Stimulated activated CD8-positive, alpha-beta memory T cell treated with anti-CD3 and anti-CD28 coated beads, Interleukin-15, amount 100 ng/mL, for 24 hours (primary cell): ENCODE measurements at regions not wholly inside any gene's neighbourhood (a gene's known extent, or its start where the extent isn't known, plus 50 kb on each side); places are given as distances from the start of the nearest gene placed in this dataset.
"Not testable (repeated sequence)": the region's sequence is repeated elsewhere in the genome, so short reads cannot be mapped to it uniquely, and the experiment has no call there.

ENCODE experiments used
- DNase-seq: peaks from one replicate; pipeline ENCODE4 v3.0.0-alpha.2; 2020; ENCODE audit warnings: low read depth

GRCh38 chr9:108399851-108400250, 455.9 kb downstream of the ACTL7B start:
- no peak for DNase-seq

DNA sequence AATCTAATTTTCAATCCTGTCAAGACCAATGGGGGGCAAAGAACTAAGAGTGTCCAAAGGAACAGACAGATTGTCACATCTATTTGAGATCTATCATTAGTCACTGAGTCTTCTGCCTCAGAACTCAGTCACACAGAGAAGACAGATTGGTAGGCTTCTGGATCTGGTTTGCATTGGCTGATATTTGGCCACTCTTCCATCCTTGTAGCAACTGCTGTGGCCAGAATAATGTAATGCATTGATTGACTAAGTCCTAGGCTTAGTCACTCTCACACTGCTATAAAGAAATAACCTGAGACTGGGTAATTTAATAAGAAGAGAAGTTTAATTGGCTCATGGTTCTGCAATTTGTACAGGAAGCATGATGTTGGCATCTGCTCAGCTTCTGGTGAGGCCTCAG, 458.5 kb downstream of the ACTL7B start:
- no peak for DNase-seq

GRCh38 chr9:108396611-108397010, 459.2 kb downstream of the ACTL7B start:
- no peak for DNase-seq

DNA sequence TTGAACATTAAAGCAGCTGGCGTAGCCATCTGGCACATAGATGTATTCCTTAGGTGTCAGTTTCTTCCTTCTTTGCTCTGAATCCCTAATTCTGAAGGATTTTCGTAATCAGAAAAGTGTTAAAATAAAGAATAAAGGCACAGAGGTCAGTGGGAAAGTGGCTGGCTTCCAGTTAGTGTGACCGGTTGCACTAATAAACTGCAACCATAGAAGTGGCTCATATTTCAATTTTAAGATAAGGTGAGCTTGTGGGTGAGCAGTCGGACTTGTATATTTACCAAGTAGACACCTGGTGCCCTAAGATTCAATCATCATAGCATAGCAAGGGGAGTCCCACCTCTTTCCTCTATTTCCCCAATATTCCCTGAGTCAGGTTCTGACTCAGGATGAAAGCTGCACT, 459.6 kb downstream of the ACTL7B start:
- no peak for DNase-seq

DNA sequence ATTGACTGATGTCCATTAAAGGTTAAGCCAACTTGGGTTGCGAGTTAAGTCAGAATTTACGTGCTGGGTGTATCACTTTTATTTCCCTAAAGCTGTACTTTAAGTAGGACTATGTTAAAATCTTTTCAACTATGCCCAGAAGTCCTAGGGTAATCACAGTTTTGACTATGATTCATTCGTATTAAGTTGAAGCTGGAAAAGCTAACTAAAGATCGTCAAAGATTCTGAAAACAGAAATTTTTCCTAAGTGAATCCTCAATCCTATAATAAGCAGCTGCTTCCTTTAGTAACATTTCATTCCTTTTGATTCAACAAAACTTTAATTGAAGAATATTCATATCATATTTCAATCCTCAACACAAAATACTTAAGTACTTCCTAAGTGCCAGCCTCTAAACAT, 460.4 kb downstream of the ACTL7B start:
- no peak for DNase-seq

DNA sequence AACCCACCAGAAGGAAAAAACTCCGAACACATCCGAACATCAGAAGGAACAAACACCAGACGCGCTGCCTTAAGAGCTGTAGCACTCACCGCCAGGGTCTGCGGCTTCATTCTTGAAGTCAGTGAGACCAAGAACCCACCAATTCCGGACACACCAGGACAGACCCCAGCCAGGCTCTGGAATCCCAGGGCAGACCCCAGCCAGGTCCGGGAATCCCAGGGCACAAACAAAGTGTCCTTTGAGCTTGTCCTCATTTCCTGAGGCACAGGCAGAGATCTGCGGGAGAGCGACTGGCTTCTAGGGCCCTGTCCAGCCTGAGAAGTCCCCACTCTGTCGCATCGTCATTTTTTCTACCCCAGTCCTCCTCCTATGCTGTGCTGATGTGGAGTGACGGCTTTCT, 461.1 kb downstream of the ACTL7B start:
- no peak for DNase-seq

- not testable (repeated sequence) for DNase-seq
These were observed 462.2 kb downstream of the ACTL7B start for GRCh38 chr9:108393481-108394001.

- DNase-seq, result no peak
These were observed 462.9 kb downstream of the ACTL7B start for GRCh38 chr9:108392877-108393276.

- DNase-seq, result no peak
These were observed 466.7 kb downstream of the ACTL7B start for GRCh38 chr9:108389056-108389455.

GRCh38 chr9:108386859-108387384, 468.9 kb downstream of the ACTL7B start:
- DNase-seq, result no peak

GRCh38 chr9:108386032-108386431, 469.8 kb downstream of the ACTL7B start:
- no peak for DNase-seq

DNA sequence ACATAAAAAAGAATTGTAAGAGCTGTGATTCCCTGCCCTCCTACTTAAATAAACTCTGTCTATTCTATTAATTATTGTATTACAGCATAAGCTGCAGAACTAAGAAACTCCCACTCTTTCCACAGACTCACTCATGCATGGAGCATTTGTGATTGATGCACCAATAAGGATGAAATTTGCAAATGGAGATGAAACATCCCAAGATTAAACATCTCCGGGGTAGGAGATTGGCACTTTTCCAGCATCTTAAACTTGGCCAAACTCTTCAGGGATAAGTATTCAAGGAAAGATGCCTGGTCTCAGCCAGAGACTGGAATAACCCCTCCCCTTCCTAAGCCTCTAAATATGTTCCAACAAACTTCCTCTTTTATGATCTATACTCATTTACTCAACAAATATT, 472.0 kb downstream of the ACTL7B start:
- no peak for DNase-seq

- no peak for DNase-seq
These were observed 473.5 kb downstream of the ACTL7B start for GRCh38 chr9:108382310-108382709.

DNA sequence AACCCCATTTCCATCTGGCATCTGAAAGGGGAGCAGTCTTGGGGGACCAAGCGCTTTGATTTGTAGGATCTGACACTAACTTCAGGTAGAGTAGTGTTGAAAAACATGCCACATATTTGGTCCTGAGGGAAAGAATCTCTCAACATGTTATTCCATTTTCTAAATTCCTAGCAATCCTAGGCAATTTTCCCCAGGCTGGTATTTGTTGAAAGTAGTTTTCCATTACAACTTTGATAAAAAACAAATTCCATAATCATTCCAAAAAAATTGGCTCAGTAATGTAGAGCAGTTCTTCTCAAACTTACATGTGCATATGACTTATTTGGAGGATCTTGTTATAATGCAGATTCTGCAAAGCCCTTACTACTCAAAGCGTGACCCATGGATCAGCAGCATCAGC, 477.9 kb downstream of the ACTL7B start:
- no peak for DNase-seq

DNA sequence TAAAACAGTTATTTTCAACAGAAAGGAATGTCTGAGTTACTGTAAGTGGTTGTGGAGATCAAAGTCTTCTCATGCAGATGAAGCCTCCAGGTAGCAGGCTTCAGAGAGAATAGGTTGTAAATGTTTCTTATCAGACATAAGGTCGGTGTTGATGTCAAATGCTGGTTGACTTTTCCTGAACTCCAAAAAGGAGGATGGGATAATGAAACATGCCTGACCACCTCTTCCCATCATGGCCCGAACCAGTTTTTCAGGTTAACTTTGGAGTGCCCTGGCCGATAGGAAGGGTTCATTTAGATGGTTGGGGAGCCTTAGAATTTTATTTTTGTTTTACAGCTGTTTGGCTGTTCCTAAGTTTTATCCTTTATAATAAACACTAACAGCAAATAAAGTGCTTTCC, 478.4 kb downstream of the ACTL7B start:
- DNase-seq, result no peak

DNA sequence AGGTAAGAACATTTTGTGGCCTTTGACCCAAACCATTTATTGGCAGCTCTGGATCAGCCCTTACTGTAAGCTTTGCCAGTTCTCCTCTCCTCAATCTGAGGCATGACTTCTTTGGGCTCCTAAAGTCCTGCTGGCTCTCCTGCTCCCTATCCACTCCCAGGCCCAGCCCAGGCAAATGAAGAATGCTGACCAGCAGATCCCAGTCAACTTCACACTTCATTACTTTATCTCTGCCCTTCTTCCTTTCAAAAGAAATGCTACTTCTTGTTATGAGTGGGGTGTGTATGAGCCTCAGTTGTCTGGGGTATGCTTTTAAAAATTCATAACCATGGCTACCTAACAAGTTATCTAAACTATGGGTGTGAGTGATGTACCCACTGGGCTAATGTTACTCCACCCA, 479.6 kb downstream of the ACTL7B start:
- no peak for DNase-seq

DNA sequence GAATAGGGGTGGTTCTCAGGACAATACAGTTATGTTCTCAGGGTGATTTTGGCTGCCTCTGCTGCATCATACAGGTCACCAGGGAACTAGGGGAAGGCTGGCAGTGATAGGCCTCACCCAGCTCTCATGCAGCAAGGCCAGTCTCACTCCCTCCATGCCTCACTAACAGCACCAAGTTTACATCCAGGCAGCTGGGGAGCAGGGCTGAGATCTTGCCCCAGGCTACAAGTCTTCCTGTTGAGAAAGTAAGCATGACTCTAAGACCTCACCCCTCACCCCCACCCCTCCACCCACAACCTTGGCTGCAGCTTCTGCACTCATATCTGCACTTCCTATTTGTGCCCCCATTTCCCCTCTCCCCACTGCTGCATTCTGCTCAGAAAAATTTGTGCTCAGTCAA, 481.2 kb downstream of the ACTL7B start:
- no peak for DNase-seq

DNA sequence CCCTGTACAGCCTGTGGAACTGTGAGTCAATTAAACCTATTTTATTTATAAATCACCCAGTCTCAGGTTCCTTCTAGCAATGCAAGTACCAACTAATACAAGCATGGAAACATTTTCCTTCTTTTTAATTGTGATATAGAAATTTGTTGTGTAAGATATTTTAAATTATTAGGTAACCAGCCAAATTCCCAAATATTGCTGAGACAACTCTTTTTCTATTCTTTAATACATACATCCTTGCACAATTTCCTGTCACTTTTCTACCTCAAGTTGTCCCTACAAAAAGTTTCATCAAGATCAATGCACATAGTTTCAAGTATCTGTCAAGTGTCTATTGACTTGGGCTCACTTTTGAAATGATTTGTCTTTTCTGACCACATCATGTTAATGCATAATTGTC, 488.6 kb downstream of the ACTL7B start:
- DNase-seq, result no peak

GRCh38 chr9:108363311-108363710, 492.5 kb downstream of the ACTL7B start:
- DNase-seq, result no peak

GRCh38 chr9:108360304-108360703, 495.5 kb downstream of the ACTL7B start:
- DNase-seq, result no peak

GRCh38 chr9:108356806-108357205, 499.0 kb downstream of the ACTL7B start:
- no peak for DNase-seq

GRCh38 chr9:108351571-108351970, 504.2 kb downstream of the ACTL7B start:
- DNase-seq, result no peak

GRCh38 chr9:108347463-108348188, 508.2 kb downstream of the ACTL7B start:
- no peak for DNase-seq

DNA sequence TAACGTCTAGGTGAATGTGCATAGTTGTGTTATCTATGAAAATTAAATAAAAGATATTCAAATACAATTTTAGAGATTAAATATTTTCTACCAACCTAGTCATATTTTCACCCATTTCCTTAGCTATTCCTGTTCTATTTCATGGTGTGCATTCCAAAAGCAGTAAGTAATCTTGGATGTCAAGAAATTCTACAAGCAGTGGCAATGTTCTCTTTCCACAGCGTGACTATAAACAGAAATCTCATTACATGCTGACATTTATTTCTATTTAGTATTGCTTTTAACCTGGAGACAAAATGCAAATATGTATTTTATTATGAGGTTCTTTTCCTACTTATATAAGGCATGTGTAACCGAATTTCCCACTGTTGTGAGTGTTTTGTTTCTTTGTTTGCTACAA, 510.0 kb downstream of the ACTL7B start:
- DNase-seq, result no peak
